Upper lobe of left lung (tissue), 6 donors: ENCODE measurements at regions not wholly inside any gene's neighbourhood (a gene's known extent, or its start where the extent isn't known, plus 50 kb on each side); places are given as distances from the start of the nearest gene placed in this dataset.

Source experiments
- ATAC-seq, 2 donors: fragments of 200-7000 bp; cut with Tn5 transposase; one replicate each; pipeline ENCODE4 v1.9.1; 2022; ENCODE audit warnings: mild to moderate bottlenecking in 2 of 2, moderate library complexity in 2 of 2; ENCODE audit not compliant: low FRiP score in 2 of 2
- DNase-seq, 2 donors: peaks; one replicate each; pipeline ENCODE4 v3.0.0-alpha.2; 2019 to 2020
- H3K27ac ChIP-seq, 4 donors: fragments of 200-600 bp; sonication (generic); one replicate each; pipeline ENCODE4 v1.5.1; 2016 to 2019
- H3K27me3 ChIP-seq, 4 donors: fragments of 200-600 bp; sonication (generic); one replicate each; pipeline ENCODE4 v1.5.1; 2017 to 2019
- H3K36me3 ChIP-seq, 4 donors: fragments of 200-600 bp; sonication (generic); one replicate each; pipeline ENCODE4 v1.5.1; 2016 to 2019
- H3K4me1 ChIP-seq, 4 donors: fragments of 200-600 bp; sonication (generic); one replicate each; pipeline ENCODE4 v1.5.1; 2018 to 2019
- H3K4me3 ChIP-seq, 4 donors: fragments of 200-600 bp; sonication (generic); one replicate each; pipeline ENCODE4 v1.5.1; 2017 to 2019; ENCODE audit warnings: mild to moderate bottlenecking in 2 of 4, moderate library complexity in 1 of 4
- H3K9me3 ChIP-seq, 4 donors: fragments of 200-600 bp; sonication (generic); one replicate each; pipeline ENCODE4 v1.5.1; 2018 to 2019
- EP300 ChIP-seq, 4 donors: sonication (generic); formaldehyde crosslinking; IDR thresholded peaks; one replicate each; pipeline ENCODE4 v1.5.1; 2017; ENCODE audit warnings: antibody characterized with exemption in 4 of 4, control low read depth in 2 of 4
- POLR2A ChIP-seq, 4 donors: fragments of 450-650 bp; IDR thresholded peaks; one replicate each; pipeline ENCODE4 v1.5.1; 2016 to 2017; ENCODE audit warnings: antibody characterized with exemption in 4 of 4, mild to moderate bottlenecking in 2 of 4
- POLR2AphosphoS5 ChIP-seq, 2 donors: sonication (generic); formaldehyde crosslinking; IDR thresholded peaks; one replicate each; pipeline ENCODE4 v1.5.1; 2017; ENCODE audit warnings: antibody characterized with exemption in 2 of 2
- WGBS, 2 donors: methylation state at CpG; one replicate each; pipeline ENCODE4 v1.1.5; 2017 to 2018; 5-methylcytosine and 5-hydroxymethylcytosine counted together
- TF ChIP-seq, protein P1 (sequence below), 6 experiments: fragments of 450-650 bp in 4 of 6; fragments of 200-600 bp in 2 of 6; sonication (generic) in 2 of 6; IDR thresholded peaks; one replicate each; pipeline ENCODE4 v1.5.1; 2016 to 2019; ENCODE audit warnings: antibody characterized with exemption in 6 of 6
- donor health status: DM: no; HTN: no; CAD: no; lungs with moderate emphysema.
- donor health status: DM: no; HTN: yes; CAD: no; lungs with severe emphysema.

DNA sequence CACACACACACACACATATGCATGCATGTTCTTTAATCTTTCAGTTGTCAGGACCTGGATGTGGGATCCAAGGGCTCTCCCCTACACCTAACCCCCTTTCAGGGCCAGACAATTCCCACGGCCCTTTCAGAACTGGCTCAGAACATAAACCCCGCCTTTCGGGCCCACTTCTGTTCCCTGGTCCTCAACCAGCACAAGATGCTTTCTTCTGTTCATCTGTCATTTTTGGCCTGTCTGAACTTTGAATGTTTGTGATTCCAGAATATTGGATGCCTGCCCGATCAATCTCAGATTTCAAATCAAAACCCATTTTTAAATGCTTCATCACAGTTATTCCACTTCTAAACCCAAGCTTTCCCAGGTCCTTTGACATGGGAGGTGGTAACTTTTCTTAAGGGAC, 167.3 kb downstream of the USP12 start:
- Histone ChIP-seq H3K9me3 (no peaks in the 10 kb centered on the region), H3K27me3 (peaks cover 0 to 9% (median 0%) of the 10 kb centered on the region in 4 donors), H3K27ac (no peak overlapping the region), H3K36me3 (no peaks in the 10 kb centered on the region), H3K4me1 (peaks cover 16 to 21% (median 17%) of the 10 kb centered on the region in 4 donors), H3K4me3 (no peak overlapping the region)
- DNase-seq = peak in 1 of 2 donors; percentile 8
- TF ChIP-seq POLR2AphosphoS5 (IDR thresholded peaks at IDR 0.05) = no peak
- TF ChIP-seq, protein P1, sequence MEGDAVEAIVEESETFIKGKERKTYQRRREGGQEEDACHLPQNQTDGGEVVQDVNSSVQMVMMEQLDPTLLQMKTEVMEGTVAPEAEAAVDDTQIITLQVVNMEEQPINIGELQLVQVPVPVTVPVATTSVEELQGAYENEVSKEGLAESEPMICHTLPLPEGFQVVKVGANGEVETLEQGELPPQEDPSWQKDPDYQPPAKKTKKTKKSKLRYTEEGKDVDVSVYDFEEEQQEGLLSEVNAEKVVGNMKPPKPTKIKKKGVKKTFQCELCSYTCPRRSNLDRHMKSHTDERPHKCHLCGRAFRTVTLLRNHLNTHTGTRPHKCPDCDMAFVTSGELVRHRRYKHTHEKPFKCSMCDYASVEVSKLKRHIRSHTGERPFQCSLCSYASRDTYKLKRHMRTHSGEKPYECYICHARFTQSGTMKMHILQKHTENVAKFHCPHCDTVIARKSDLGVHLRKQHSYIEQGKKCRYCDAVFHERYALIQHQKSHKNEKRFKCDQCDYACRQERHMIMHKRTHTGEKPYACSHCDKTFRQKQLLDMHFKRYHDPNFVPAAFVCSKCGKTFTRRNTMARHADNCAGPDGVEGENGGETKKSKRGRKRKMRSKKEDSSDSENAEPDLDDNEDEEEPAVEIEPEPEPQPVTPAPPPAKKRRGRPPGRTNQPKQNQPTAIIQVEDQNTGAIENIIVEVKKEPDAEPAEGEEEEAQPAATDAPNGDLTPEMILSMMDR (IDR thresholded peaks at IDR 0.05) = no peak
- no peak for TF ChIP-seq POLR2A (IDR thresholded peaks at IDR 0.05)
- no peak for TF ChIP-seq EP300 (IDR thresholded peaks at IDR 0.05)
- ATAC-seq = no peak
- WGBS, 2 donors = 76 to 83% methylated on average over 4 of the region's 4 CpGs

DNA sequence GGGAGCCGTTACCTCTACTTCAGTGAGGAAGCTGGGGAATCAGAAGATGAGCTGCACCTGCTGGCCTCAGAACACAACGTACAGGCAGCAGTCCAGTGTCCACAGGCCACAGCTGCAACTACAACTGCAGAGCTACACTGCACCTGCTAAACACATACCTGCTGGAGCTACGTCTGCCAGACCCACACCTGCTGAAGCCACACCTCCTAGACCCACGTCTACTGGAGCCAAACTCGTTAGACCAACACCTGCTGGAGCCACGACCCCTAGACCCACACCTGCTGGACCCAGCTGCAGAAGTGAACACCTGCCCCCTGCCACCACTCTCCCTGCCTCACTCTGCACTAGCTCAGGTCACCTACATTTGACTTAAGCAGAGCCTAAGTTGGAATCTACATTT, 169.9 kb downstream of the USP12 start:
- no peak for DNase-seq
- no peaks in the 10 kb centered on the region for H3K36me3 ChIP-seq
- H3K4me3 ChIP-seq = no peak overlapping the region
- TF ChIP-seq EP300 (IDR thresholded peaks at IDR 0.05) = no peak
- TF ChIP-seq, protein P1 (IDR thresholded peaks at IDR 0.05) = no peak
- no peak for TF ChIP-seq POLR2A (IDR thresholded peaks at IDR 0.05)
- TF ChIP-seq POLR2AphosphoS5 (IDR thresholded peaks at IDR 0.05) = no peak
- no peak for ATAC-seq
- peaks cover 10 to 14% (median 13%) of the 10 kb centered on the region in 4 donors for H3K4me1 ChIP-seq
- no peak overlapping the region for H3K27ac ChIP-seq
- H3K9me3 ChIP-seq = no peaks in the 10 kb centered on the region
- peaks cover 0 to 9% (median 0%) of the 10 kb centered on the region in 4 donors for H3K27me3 ChIP-seq
- 68 to 76% methylated on average over 6 of the region's 6 CpGs for WGBS, 2 donors

DNA sequence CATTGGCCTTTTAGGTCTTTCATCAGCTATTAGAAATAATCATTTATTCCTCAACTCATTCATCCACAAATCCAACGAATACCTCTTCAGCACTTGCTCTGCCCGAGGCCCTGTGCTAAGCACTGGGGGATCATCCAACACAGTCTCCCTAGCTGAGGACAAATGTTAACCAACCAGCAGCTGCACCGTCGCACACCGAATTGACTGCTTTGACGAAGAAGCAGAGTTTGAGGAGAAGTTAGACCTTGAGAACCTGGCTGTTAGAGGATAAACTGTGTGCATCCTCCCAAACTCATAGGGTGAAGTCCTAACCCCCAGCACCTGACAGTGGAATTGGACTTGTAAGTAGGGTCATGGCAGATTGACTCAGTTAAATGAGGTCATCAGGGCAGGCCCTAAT, 170.9 kb downstream of the USP12 start:
- Histone ChIP-seq H3K4me3 (no peak overlapping the region), H3K36me3 (no peaks in the 10 kb centered on the region), H3K27me3 (peaks cover 0 to under 1% (median 0%) of the 10 kb centered on the region in 4 donors), H3K4me1 (peaks cover under 1 to 5% (median 3%) of the 10 kb centered on the region in 4 donors), H3K27ac (no peak overlapping the region), H3K9me3 (peaks cover 0 to 3% (median 0%) of the 10 kb centered on the region in 4 donors)
- 79 to 91% methylated on average over 6 of the region's 6 CpGs for WGBS, 2 donors
- no peak for ATAC-seq
- TF ChIP-seq, protein P1 (IDR thresholded peaks at IDR 0.05) = no peak
- TF ChIP-seq EP300 (IDR thresholded peaks at IDR 0.05) (no peak), POLR2AphosphoS5 (IDR thresholded peaks at IDR 0.05) (no peak), POLR2A (IDR thresholded peaks at IDR 0.05) (no peak)
- no peak for DNase-seq

DNA sequence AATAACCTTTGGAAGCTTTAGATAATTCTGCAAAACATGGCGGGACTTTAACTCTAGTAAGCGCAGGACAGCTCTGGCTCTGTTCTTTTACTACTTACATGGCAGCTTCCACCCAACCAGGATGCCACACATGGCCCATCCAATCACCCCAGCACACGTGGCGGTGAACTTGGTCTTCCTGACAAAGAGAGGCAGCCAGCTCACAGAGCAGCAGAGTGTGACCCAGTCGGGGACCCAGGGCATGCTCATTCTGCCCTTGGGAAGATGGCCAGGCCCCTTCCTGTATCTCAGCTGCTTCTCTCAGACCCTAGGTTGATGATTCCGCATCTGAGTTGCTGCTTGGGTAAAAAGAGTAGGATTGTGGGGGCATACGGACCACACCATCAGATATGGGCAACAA, 172.1 kb downstream of the USP12 start:
- peaks cover 0 to 3% (median 0%) of the 10 kb centered on the region in 4 donors for H3K9me3 ChIP-seq
- DNase-seq = no peak
- no peaks in the 10 kb centered on the region for H3K36me3 ChIP-seq
- no peak overlapping the region for H3K27ac ChIP-seq
- no peak overlapping the region for H3K4me3 ChIP-seq
- TF ChIP-seq POLR2AphosphoS5 (IDR thresholded peaks at IDR 0.05) = no peak
- TF ChIP-seq, protein P1 (IDR thresholded peaks at IDR 0.05) = no peak
- WGBS, 2 donors = 76 to 88% methylated on average over 6 to 7 of the region's 7 CpGs
- no peak for ATAC-seq
- no peaks in the 10 kb centered on the region for H3K27me3 ChIP-seq
- no peaks in the 10 kb centered on the region for H3K4me1 ChIP-seq

DNA sequence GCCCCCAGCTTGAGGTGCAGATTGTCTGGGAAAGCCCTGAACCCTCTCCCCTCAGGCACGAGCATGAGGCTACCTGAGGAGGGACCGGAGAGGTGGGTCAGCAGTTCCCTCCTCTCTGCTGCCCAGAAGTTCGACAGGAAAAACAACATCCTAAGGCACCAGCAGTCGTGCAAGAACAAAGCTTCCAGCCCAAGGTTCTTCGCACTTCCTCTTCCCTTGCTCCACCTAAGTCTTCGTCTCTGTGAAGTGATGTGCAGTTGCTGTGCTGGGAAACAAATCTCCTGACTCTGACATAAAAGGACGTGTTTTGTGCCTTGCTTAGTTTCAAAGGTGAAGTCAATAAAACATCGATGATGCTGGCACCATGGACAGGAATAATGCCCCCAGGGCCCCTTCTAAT, 173.3 kb downstream of the USP12 start:
- Histone ChIP-seq H3K36me3 (no peaks in the 10 kb centered on the region), H3K27ac (no peak overlapping the region), H3K4me3 (no peak overlapping the region), H3K27me3 (no peaks in the 10 kb centered on the region), H3K4me1 (no peaks in the 10 kb centered on the region), H3K9me3 (peaks cover 0 to 3% (median 0%) of the 10 kb centered on the region in 4 donors)
- 44% methylated on average over 7 to 8 of the region's 8 CpGs for WGBS, 2 donors
- DNase-seq (no peak), ATAC-seq (no peak)
- TF ChIP-seq POLR2AphosphoS5 (IDR thresholded peaks at IDR 0.05) (no peak), EP300 (IDR thresholded peaks at IDR 0.05) (no peak), POLR2A (IDR thresholded peaks at IDR 0.05) (no peak)
- TF ChIP-seq, protein P1 (IDR thresholded peaks at IDR 0.05) = no peak
